Fibroblast of the conjunctiva (primary cell): ENCODE measurements at regions not wholly inside any gene's neighbourhood (a gene's known extent, or its start where the extent isn't known, plus 50 kb on each side); places are given as distances from the start of the nearest gene placed in this dataset.

ENCODE experiments used
- DNase-seq: peaks from one replicate; pipeline ENCODE4 v3.0.0-alpha.2; 2010; ENCODE audit warnings: low read depth

GRCh38 chr6:100134297-100134696 lies 140.3 kb upstream of the MCHR2 start:
- no peak for DNase-seq

GRCh38 chr6:100132005-100132404 lies 138.0 kb upstream of the MCHR2 start:
- DNase-seq = no peak

- DNase-seq = no peak
Observed at GRCh38 chr6:100130630-100131029, 136.6 kb upstream of the MCHR2 start.

GRCh38 chr6:100126790-100127484 lies 132.9 kb upstream of the MCHR2 start:
- DNase-seq = no peak

- DNase-seq = no peak
Observed at GRCh38 chr6:100121854-100122609, 128.0 kb upstream of the MCHR2 start.

- DNase-seq = no peak
Observed at GRCh38 chr6:100119261-100119660, 125.2 kb upstream of the MCHR2 start.

GRCh38 chr6:100118301-100118700 lies 124.3 kb upstream of the MCHR2 start:
- no peak for DNase-seq

- DNase-seq = no peak
Observed at GRCh38 chr6:100117680-100118079, 123.7 kb upstream of the MCHR2 start.

- DNase-seq = peak; percentile 65
Observed at GRCh38 chr6:100116411-100117194, 122.6 kb upstream of the MCHR2 start.

- DNase-seq = no peak
Observed at GRCh38 chr6:100115407-100116101, 121.5 kb upstream of the MCHR2 start.

GRCh38 chr6:100112855-100113508 lies 119.0 kb upstream of the MCHR2 start:
- DNase-seq = no peak

- DNase-seq = no peak
Observed at GRCh38 chr6:100105919-100106529, 112.0 kb upstream of the MCHR2 start.

GRCh38 chr6:100105138-100105537 lies 111.1 kb upstream of the MCHR2 start:
- no peak for DNase-seq

- no peak for DNase-seq
Observed at GRCh38 chr6:100103931-100104330, 109.9 kb upstream of the MCHR2 start.

GRCh38 chr6:100103194-100103593 lies 109.2 kb upstream of the MCHR2 start:
- no peak for DNase-seq

GRCh38 chr6:100101644-100102043 lies 107.6 kb upstream of the MCHR2 start:
- DNase-seq = no peak

- DNase-seq = no peak
Observed at GRCh38 chr6:100100776-100101175, 106.8 kb upstream of the MCHR2 start.

- no peak for DNase-seq
Observed at GRCh38 chr6:100099189-100100074, 105.4 kb upstream of the MCHR2 start.

- no peak for DNase-seq
Observed at GRCh38 chr6:100096936-100097335, 102.9 kb upstream of the MCHR2 start.

- DNase-seq = no peak
Observed at GRCh38 chr6:100096341-100096740, 102.3 kb upstream of the MCHR2 start.
